WERI-Rb-1 (cell line): ENCODE measurements at regions not wholly inside any gene's neighbourhood (a gene's known extent, or its start where the extent isn't known, plus 50 kb on each side); places are given as distances from the start of the nearest gene placed in this dataset.

ENCODE experiments used
- DNase-seq: peaks from one replicate; pipeline ENCODE4 v3.0.0-alpha.2; 2020
- H3K27ac ChIP-seq: fragments of 250-450 bp; sonication (Bioruptor Pico); 2 replicates; pipeline ENCODE4 v1.5.1; 2020; ENCODE audit warnings: mild to moderate bottlenecking, moderate library complexity
- H3K27me3 ChIP-seq: fragments of 250-450 bp; sonication (Bioruptor Pico); 2 replicates; pipeline ENCODE4 v1.5.1; 2021; ENCODE audit warnings: mild to moderate bottlenecking, low read depth, moderate library complexity; ENCODE audit not compliant: insufficient read depth, severe bottlenecking
- H3K36me3 ChIP-seq: fragments of 250-450 bp; sonication (Bioruptor Pico); 2 replicates; pipeline ENCODE4 v1.5.1; 2020; ENCODE audit warnings: mild to moderate bottlenecking, moderate library complexity
- H3K4me3 ChIP-seq: 2 replicates; pipeline ENCODE4 v1.5.1; 2011; ENCODE audit warnings: low read depth, mild to moderate bottlenecking, control low read depth, low read length
- H3K9me3 ChIP-seq: fragments of 250-450 bp; sonication (Bioruptor Pico); 2 replicates; pipeline ENCODE4 v1.5.1; 2021; ENCODE audit warnings: mild to moderate bottlenecking, moderate library complexity; ENCODE audit not compliant: severe bottlenecking
- TF ChIP-seq, protein P1 (sequence below): IDR thresholded peaks from 2 replicates; pipeline ENCODE4 v1.5.1; 2011; ENCODE audit warnings: low read depth, mild to moderate bottlenecking, control low read depth, inconsistent platforms, low read length

- TF ChIP-seq, protein P1, sequence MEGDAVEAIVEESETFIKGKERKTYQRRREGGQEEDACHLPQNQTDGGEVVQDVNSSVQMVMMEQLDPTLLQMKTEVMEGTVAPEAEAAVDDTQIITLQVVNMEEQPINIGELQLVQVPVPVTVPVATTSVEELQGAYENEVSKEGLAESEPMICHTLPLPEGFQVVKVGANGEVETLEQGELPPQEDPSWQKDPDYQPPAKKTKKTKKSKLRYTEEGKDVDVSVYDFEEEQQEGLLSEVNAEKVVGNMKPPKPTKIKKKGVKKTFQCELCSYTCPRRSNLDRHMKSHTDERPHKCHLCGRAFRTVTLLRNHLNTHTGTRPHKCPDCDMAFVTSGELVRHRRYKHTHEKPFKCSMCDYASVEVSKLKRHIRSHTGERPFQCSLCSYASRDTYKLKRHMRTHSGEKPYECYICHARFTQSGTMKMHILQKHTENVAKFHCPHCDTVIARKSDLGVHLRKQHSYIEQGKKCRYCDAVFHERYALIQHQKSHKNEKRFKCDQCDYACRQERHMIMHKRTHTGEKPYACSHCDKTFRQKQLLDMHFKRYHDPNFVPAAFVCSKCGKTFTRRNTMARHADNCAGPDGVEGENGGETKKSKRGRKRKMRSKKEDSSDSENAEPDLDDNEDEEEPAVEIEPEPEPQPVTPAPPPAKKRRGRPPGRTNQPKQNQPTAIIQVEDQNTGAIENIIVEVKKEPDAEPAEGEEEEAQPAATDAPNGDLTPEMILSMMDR, result no peak
- H3K27ac ChIP-seq, result no peak overlapping the region
- no peak for DNase-seq
Observed at GRCh38 chrX:9345957-9346356, 118.9 kb upstream of the TBL1X start.

GRCh38 chrX:9349572-9350494 lies 115.0 kb upstream of the TBL1X start:
- H3K27me3 ChIP-seq, result peaks cover 3% of the 10 kb centered on the region
- H3K27ac ChIP-seq, result no peak overlapping the region
- H3K4me3 ChIP-seq, result no peak overlapping the region
- DNase-seq, result no peak
- H3K9me3 ChIP-seq, result no peaks in the 10 kb centered on the region
- TF ChIP-seq, protein P1, result no peak
- H3K36me3 ChIP-seq, result no peaks in the 10 kb centered on the region

More at GRCh38 chrX:9345957-9346356, 118.9 kb upstream of the TBL1X start:
- no peaks in the 10 kb centered on the region for H3K36me3 ChIP-seq
- H3K4me3 ChIP-seq, result no peak overlapping the region
- peaks cover 3% of the 10 kb centered on the region for H3K27me3 ChIP-seq
- no peaks in the 10 kb centered on the region for H3K9me3 ChIP-seq

DNA sequence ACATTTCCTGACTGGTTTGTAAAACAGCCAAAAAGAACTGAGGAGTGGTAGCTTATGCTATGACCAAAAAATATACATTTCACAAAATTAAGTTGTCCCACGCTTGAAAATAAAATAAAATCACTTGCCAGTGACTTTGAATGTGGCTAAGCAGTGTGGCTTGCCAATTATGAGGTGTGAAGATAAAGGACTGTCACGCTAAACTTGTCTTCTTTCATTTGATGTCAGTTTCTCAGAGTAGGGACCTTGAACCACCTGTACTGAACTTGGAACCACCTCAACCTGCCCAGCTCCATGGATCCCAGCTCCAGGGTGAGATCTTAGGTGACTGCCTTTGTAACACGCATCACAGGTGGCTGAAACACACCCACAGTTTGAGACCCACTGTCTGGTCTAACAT lies 113.7 kb upstream of the TBL1X start:
- H3K27ac ChIP-seq, result no peak overlapping the region
- H3K27me3 ChIP-seq, result peaks cover 3% of the 10 kb centered on the region
- TF ChIP-seq, protein P1, result no peak
- H3K4me3 ChIP-seq, result no peak overlapping the region
- H3K36me3 ChIP-seq, result no peaks in the 10 kb centered on the region
- no peaks in the 10 kb centered on the region for H3K9me3 ChIP-seq
- DNase-seq, result no peak

DNA sequence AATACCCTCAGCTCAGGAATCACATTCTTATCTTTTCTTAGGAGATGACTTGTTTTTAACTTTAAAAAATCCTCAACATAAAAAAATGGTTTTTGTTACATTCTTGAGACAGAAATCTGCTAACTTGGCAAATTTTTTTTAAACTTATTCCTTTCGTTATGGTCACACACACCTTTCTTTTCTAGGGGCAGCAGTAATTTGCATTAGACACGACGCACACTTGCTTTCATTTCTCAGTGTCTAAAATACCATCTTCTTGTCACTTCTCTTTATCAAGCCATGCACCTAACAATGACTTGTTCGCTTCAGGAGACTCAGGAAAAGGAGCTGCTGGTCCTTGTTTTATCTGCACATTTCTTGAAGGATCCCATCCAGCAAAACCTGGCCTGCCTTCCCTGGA lies 112.6 kb upstream of the TBL1X start:
- no peaks in the 10 kb centered on the region for H3K9me3 ChIP-seq
- no peak overlapping the region for H3K27ac ChIP-seq
- no peaks in the 10 kb centered on the region for H3K36me3 ChIP-seq
- DNase-seq, result no peak
- peaks cover 6% of the 10 kb centered on the region for H3K27me3 ChIP-seq
- TF ChIP-seq, protein P1, result no peak
- no peak overlapping the region for H3K4me3 ChIP-seq

DNA sequence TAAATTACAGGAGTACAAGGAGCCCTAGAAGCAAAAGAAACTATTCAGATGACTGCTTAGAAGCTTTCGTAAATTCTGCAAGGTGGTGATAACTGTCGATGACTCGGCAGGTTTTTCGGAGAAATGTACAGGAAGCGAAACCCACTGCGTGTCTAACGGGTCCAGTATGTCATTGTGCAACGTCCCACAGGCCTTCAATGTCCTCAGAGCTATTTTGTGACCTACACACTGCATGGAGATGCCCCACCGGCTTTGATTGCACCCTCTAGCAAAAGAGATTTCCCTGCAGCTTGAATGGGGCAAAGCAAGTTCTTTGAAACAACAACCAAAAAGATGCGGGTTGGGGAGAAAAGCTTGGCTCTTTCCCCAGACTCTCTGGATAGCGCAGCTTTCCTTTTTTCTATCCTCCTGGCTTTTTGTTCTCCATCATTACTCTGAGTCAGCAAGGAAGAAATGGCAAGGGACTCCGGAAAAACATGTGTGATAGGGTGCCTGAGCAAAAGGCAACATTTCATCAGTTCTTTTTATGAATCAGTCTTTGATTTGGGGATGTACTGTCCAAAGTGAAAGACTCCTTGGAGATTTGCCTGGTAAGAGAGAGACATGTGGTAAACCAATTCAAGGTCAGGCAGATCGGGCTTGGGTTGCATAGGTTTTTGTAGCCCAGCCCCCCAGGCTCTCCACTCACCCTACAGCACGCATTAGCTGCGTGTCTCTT lies 112.0 kb upstream of the TBL1X start:
- H3K27ac ChIP-seq, result no peak overlapping the region
- no peak overlapping the region for H3K4me3 ChIP-seq
- H3K27me3 ChIP-seq, result peaks cover 6% of the 10 kb centered on the region
- TF ChIP-seq, protein P1, result no peak
- no peaks in the 10 kb centered on the region for H3K9me3 ChIP-seq
- DNase-seq, result no peak
- no peaks in the 10 kb centered on the region for H3K36me3 ChIP-seq
